Mucosa of rectum (tissue), 2 donors: ENCODE measurements at regions not wholly inside any gene's neighbourhood (a gene's known extent, or its start where the extent isn't known, plus 50 kb on each side); places are given as distances from the start of the nearest gene placed in this dataset.

Experiments
- H3K27ac ChIP-seq, 2 donors: one replicate each; pipeline ENCODE4 v1.7.0; 2013; ENCODE audit warnings: inconsistent platforms in 2 of 2, low read depth in 2 of 2, low read length in 2 of 2
- H3K27me3 ChIP-seq, 2 donors: one replicate each; pipeline ENCODE4 v1.7.0; 2013; ENCODE audit warnings: low read length in 2 of 2; ENCODE audit not compliant: control insufficient read depth in 2 of 2, insufficient read depth in 2 of 2
- H3K36me3 ChIP-seq, 2 donors: one replicate each; pipeline ENCODE4 v1.7.0; 2013; ENCODE audit warnings: low read length in 2 of 2; ENCODE audit not compliant: control insufficient read depth in 2 of 2, insufficient read depth in 2 of 2
- H3K4me1 ChIP-seq, 2 donors: one replicate each; pipeline ENCODE4 v1.7.0; 2013; ENCODE audit warnings: low read length in 2 of 2, mild to moderate bottlenecking in 1 of 2; ENCODE audit not compliant: control insufficient read depth in 2 of 2, insufficient read depth in 2 of 2
- H3K4me3 ChIP-seq, 2 donors: one replicate each; pipeline ENCODE4 v1.7.0; 2013; ENCODE audit warnings: low read length in 2 of 2
- H3K9ac ChIP-seq, 2 donors: one replicate each; pipeline ENCODE4 v1.7.0; 2013; ENCODE audit warnings: low read length in 2 of 2, low read depth in 1 of 2, mild to moderate bottlenecking in 1 of 2
- H3K9me3 ChIP-seq, 2 donors: one replicate each; pipeline ENCODE4 v1.7.0; 2013; ENCODE audit warnings: low read length in 2 of 2; ENCODE audit not compliant: control insufficient read depth in 2 of 2
- donor health status: healthy.
- donor health status: Normal muscosa, but diverticular disease.

GRCh38 chr2:145040433-145040832 is 520.5 kb upstream of the ZEB2 start:
- H3K27me3 ChIP-seq = no peaks in the 10 kb centered on the region
- H3K9ac ChIP-seq = no peak overlapping the region
- H3K4me3 ChIP-seq = no peak overlapping the region
- no peaks in the 10 kb centered on the region for H3K36me3 ChIP-seq
- H3K27ac ChIP-seq = no peak overlapping the region
- no peaks in the 10 kb centered on the region for H3K4me1 ChIP-seq
- no peaks in the 10 kb centered on the region for H3K9me3 ChIP-seq

DNA sequence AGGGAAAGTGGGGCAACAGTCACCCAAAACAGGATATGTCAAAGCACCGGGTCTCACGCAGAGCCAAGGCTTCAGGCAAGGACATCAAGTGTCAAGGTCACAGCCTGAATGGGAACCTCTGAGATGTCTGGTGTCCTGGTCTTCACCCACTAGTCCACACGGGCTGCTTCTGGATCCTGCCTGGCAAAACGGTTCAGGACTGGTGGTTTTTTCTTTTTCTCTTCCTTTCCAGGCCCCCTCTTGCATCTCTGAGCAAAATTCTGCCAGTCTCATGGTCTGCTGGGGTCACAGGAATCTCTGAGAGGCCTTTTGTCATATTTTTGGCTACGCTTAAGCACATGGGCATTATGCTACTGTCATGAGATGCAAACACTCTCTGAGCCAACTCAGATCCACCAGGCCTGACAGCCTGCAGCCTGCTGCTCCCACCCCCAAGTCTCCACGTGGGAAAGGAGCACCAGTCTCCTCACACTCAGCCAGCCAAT is 518.2 kb upstream of the ZEB2 start:
- H3K9ac ChIP-seq = no peak overlapping the region
- H3K27ac ChIP-seq = no peak overlapping the region
- no peaks in the 10 kb centered on the region for H3K9me3 ChIP-seq
- H3K4me1 ChIP-seq = no peaks in the 10 kb centered on the region
- no peak overlapping the region for H3K4me3 ChIP-seq
- H3K36me3 ChIP-seq = no peaks in the 10 kb centered on the region
- H3K27me3 ChIP-seq = no peaks in the 10 kb centered on the region

GRCh38 chr2:145036421-145037011 is 516.6 kb upstream of the ZEB2 start:
- Histone ChIP-seq H3K27me3 (no peaks in the 10 kb centered on the region), H3K27ac (no peak overlapping the region), H3K36me3 (no peaks in the 10 kb centered on the region), H3K9me3 (no peaks in the 10 kb centered on the region), H3K4me3 (no peak overlapping the region), H3K9ac (no peak overlapping the region), H3K4me1 (no peaks in the 10 kb centered on the region)

DNA sequence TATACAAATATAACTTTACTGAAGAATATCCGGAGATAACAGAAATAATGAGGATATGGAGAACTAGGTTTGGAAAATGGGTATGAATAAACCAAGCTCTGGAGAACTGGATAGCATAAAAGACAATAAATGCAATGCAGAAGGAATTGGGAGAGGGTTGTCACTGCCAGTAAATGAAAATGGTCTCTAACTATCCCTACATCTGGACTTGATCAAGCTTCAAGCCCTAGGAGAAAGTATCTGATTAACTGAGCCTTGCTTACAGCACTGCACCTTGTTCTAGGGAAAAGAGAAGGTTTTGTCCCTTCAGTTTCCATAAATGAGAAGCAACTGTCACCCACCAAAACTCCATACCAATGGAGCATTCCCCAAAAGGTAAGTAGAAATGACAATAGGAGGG is 514.6 kb upstream of the ZEB2 start:
- Histone ChIP-seq H3K4me1 (no peaks in the 10 kb centered on the region), H3K27ac (no peak overlapping the region), H3K9me3 (no peaks in the 10 kb centered on the region), H3K4me3 (no peak overlapping the region), H3K9ac (no peak overlapping the region), H3K36me3 (no peaks in the 10 kb centered on the region), H3K27me3 (no peaks in the 10 kb centered on the region)

DNA sequence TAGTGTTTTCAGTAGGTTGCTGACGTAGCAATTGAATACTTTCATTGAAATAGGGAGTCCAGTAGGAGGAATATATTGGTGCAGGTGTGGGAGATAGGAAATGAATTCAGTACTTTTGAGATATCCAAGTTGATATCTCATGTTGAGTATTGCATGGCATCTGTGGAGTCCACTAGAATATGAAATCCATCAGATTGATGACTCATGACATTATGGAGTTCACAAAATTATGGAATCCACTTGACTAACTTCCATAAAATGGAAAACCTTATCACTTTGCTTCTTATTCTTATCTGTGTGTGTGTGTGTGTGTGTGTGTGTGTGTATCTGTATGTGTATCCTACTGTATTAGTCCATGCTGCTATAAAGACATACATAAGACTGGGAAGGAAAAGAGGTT is 513.5 kb upstream of the ZEB2 start:
- no peaks in the 10 kb centered on the region for H3K4me1 ChIP-seq
- no peak overlapping the region for H3K9ac ChIP-seq
- no peaks in the 10 kb centered on the region for H3K27me3 ChIP-seq
- H3K36me3 ChIP-seq = no peaks in the 10 kb centered on the region
- H3K9me3 ChIP-seq = no peaks in the 10 kb centered on the region
- H3K27ac ChIP-seq = no peak overlapping the region
- H3K4me3 ChIP-seq = no peak overlapping the region

DNA sequence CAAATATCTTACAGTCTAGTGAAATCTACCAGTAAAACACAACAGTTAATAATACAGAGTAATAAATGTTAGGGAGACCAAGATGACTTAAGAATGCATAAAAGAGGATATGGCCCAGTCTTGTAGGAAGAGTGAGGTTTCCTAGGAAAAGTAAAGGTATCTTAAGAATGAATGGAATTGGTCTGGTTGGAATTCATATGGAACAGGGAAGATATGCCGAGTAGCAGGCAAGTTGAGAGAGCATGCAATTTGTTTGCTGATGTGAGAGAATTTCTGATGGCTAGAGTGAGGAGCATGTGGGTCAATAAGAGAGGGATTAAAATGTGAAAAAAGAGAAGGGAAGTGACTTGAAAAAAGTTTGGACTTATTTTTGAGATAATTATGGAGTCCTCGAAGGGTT is 512.9 kb upstream of the ZEB2 start:
- Histone ChIP-seq H3K4me1 (no peaks in the 10 kb centered on the region), H3K9me3 (no peaks in the 10 kb centered on the region), H3K9ac (no peak overlapping the region), H3K27ac (no peak overlapping the region), H3K27me3 (no peaks in the 10 kb centered on the region), H3K36me3 (no peaks in the 10 kb centered on the region), H3K4me3 (no peak overlapping the region)

- Histone ChIP-seq H3K9ac (no peak overlapping the region), H3K9me3 (no peaks in the 10 kb centered on the region), H3K27me3 (no peaks in the 10 kb centered on the region), H3K4me1 (no peaks in the 10 kb centered on the region), H3K4me3 (no peak overlapping the region), H3K27ac (no peak overlapping the region), H3K36me3 (no peaks in the 10 kb centered on the region)
Observed at GRCh38 chr2:145029873-145030272, 510.0 kb upstream of the ZEB2 start.

DNA sequence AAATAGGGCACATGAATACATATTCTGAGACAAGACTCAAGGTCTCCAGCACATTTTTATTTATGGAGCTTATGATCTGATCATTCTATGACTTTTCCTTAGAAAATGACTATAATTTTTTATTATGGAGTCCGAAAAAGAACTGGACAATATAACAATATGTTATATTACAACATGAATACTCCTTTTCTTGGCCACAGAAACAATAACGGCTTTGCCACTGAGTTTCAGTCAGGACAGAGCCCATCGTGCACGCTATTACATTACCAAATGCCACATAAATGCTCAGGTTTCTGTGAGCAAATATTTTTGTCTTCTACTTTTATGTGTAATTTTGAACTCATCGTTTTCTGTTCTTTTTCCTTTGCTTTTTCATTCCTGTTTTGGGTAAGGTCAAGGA is 509.2 kb upstream of the ZEB2 start:
- H3K9ac ChIP-seq = no peak overlapping the region
- H3K4me1 ChIP-seq = no peaks in the 10 kb centered on the region
- no peak overlapping the region for H3K27ac ChIP-seq
- H3K27me3 ChIP-seq = no peaks in the 10 kb centered on the region
- H3K4me3 ChIP-seq = no peak overlapping the region
- H3K9me3 ChIP-seq = no peaks in the 10 kb centered on the region
- H3K36me3 ChIP-seq = no peaks in the 10 kb centered on the region

DNA sequence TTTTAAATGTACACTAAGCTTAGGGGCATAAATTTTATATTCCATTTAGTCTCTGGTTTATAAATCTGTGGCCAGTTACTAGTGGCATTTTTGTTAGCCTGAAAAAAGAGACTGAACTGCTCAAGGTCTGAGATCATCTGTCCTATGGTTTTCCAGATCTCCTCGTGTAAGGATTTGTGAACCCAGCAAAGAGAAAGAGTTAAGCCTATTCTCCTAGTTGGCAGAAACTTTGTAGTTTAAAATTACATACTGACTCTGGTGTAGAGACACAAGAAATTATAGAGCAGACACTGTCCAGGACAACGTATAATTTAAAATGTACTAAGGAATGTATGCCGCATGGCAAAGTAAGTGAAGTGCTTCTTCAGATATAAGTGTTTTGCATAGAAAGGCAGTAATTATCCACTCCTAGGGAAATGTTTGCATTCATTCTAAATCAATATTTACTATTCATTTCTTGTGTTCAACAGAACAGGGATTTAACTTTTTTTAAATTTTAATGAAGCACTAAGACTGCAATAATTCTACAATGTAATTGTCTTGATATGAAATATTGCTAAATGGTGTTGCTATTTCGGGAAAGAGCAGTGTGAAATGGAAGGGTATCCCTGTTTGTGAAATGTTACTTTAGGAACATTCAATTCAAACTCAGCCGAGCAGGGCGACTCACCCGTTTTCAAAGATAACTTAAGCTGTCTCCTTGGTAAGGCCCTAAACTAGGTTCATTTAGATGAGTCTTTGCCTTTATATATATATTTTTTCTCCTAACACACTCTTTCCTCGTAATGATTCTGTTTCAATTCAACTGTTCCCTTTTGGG is 508.4 kb upstream of the ZEB2 start:
- H3K27ac ChIP-seq = no peak overlapping the region
- no peaks in the 10 kb centered on the region for H3K4me1 ChIP-seq
- H3K4me3 ChIP-seq = no peak overlapping the region
- no peak overlapping the region for H3K9ac ChIP-seq
- no peaks in the 10 kb centered on the region for H3K9me3 ChIP-seq
- H3K27me3 ChIP-seq = no peaks in the 10 kb centered on the region
- no peaks in the 10 kb centered on the region for H3K36me3 ChIP-seq

- no peaks in the 10 kb centered on the region for H3K27me3 ChIP-seq
- H3K4me3 ChIP-seq = no peak overlapping the region
- H3K27ac ChIP-seq = no peak overlapping the region
- H3K4me1 ChIP-seq = no peaks in the 10 kb centered on the region
- H3K9ac ChIP-seq = no peak overlapping the region
- no peaks in the 10 kb centered on the region for H3K9me3 ChIP-seq
- H3K36me3 ChIP-seq = no peaks in the 10 kb centered on the region
Observed at GRCh38 chr2:145026456-145027455, 506.8 kb upstream of the ZEB2 start.
